ENCODE measurements at regions not wholly inside any gene's neighbourhood (a gene's known extent, or its start where the extent isn't known, plus 50 kb on each side); places are given as distances from the start of the nearest gene placed in this dataset.

- H3K27me3 ChIP-seq, result no peaks in the 10 kb centered on the region
- intact Hi-C loops (cut with DNase I), result no loop called here
- WGBS (ENCODE audit: insufficient coverage, low coverage, low lambda C conversion rate, missing lambda C conversion rate), result 63% methylated on average over 10 of the region's 12 CpGs
- no peak overlapping the region for H3K4me3 ChIP-seq
- H3K36me3 ChIP-seq, result no peaks in the 10 kb centered on the region
- TF ChIP-seq CTCF (IDR thresholded peaks at IDR 0.05), result no peak
- TF ChIP-seq POLR2A (IDR thresholded peaks at IDR 0.05), result no peak
- no peak overlapping the region for H3K27ac ChIP-seq
- no peaks in the 10 kb centered on the region for H3K4me1 ChIP-seq
- DNase-seq (no peak), ATAC-seq (no peak)
- no peaks in the 10 kb centered on the region for H3K9me3 ChIP-seq
Observed at GRCh38 chr15:68511073-68511991, 67.5 kb upstream of the CORO2B start.

GRCh38 chr15:68512052-68512451 is 66.7 kb upstream of the CORO2B start:
- TF ChIP-seq CTCF (IDR thresholded peaks at IDR 0.05), result no peak
- no peak for TF ChIP-seq POLR2A (IDR thresholded peaks at IDR 0.05)
- intact Hi-C loops (cut with DNase I), result no loop called here
- H3K27me3 ChIP-seq, result no peaks in the 10 kb centered on the region

GRCh38 chr15:68512598-68512997 is 66.2 kb upstream of the CORO2B start:
- DNase-seq (no peak), ATAC-seq (no peak)
- Histone ChIP-seq H3K4me3 (no peak overlapping the region), H3K27me3 (no peaks in the 10 kb centered on the region), H3K36me3 (no peaks in the 10 kb centered on the region), H3K4me1 (no peaks in the 10 kb centered on the region), H3K9me3 (no peaks in the 10 kb centered on the region), H3K27ac (no peak overlapping the region)
- intact Hi-C loops (cut with DNase I), result no loop called here
- 47% methylated on average over 3 of the region's 3 CpGs for WGBS (ENCODE audit: insufficient coverage, low coverage, low lambda C conversion rate, missing lambda C conversion rate)
- TF ChIP-seq CTCF (IDR thresholded peaks at IDR 0.05) (no peak), POLR2A (IDR thresholded peaks at IDR 0.05) (no peak)

More at GRCh38 chr15:68512052-68512451, 66.7 kb upstream of the CORO2B start:
- no peak for DNase-seq
- Histone ChIP-seq H3K9me3 (no peaks in the 10 kb centered on the region), H3K4me1 (no peaks in the 10 kb centered on the region), H3K27ac (no peak overlapping the region), H3K36me3 (no peaks in the 10 kb centered on the region), H3K4me3 (no peak overlapping the region)
- 57% methylated on average over 3 of the region's 7 CpGs for WGBS (ENCODE audit: insufficient coverage, low coverage, low lambda C conversion rate, missing lambda C conversion rate)
- ATAC-seq, result no peak

GRCh38 chr15:68515371-68516095 is 63.3 kb upstream of the CORO2B start:
- intact Hi-C loops (cut with DNase I), result no loop called here
- DNase-seq (no peak), ATAC-seq (no peak)
- Histone ChIP-seq H3K27me3 (no peaks in the 10 kb centered on the region), H3K36me3 (no peaks in the 10 kb centered on the region), H3K27ac (no peak overlapping the region), H3K4me1 (no peaks in the 10 kb centered on the region), H3K9me3 (no peaks in the 10 kb centered on the region), H3K4me3 (no peak overlapping the region)
- WGBS (ENCODE audit: insufficient coverage, low coverage, low lambda C conversion rate, missing lambda C conversion rate), result 67% methylated on average over 5 of the region's 6 CpGs
- no peak for TF ChIP-seq POLR2A (IDR thresholded peaks at IDR 0.05)
- no peak for TF ChIP-seq CTCF (IDR thresholded peaks at IDR 0.05)
